ENCODE measurements at regions not wholly inside any gene's neighbourhood (a gene's known extent, or its start where the extent isn't known, plus 50 kb on each side); places are given as distances from the start of the nearest gene placed in this dataset.

GRCh38 chr3:169029674-169030285 is 633.7 kb downstream of the MECOM start:
- no peaks in the 10 kb centered on the region for H3K36me3 ChIP-seq
- TF ChIP-seq CTCF (IDR thresholded peaks at IDR 0.05) = no peak
- no peak for DNase-seq
- H3K4me3 ChIP-seq = no peak overlapping the region
- H3K9ac ChIP-seq (ENCODE audit: low read depth in 2 of 2, low read length in 2 of 2) = no peak overlapping the region
- no peak overlapping the region for H3K27ac ChIP-seq
- H3K4me1 ChIP-seq = peaks cover 3% of the 10 kb centered on the region
- no peaks in the 10 kb centered on the region for H3K9me3 ChIP-seq
- H3K27me3 ChIP-seq = no peaks in the 10 kb centered on the region
- intact Hi-C loops (cut with DNase I) = no loop called here

- H3K9me3 ChIP-seq = no peaks in the 10 kb centered on the region
Observed at GRCh38 chr3:169028716-169029115, 634.8 kb downstream of the MECOM start.

GRCh38 chr3:169026543-169027182 is 636.8 kb downstream of the MECOM start:
- no peak for TF ChIP-seq CTCF (IDR thresholded peaks at IDR 0.05)
- Histone ChIP-seq H3K27ac (no peak overlapping the region), H3K9me3 (no peaks in the 10 kb centered on the region), H3K9ac (ENCODE audit: low read depth in 2 of 2, low read length in 2 of 2) (no peak overlapping the region), H3K4me1 (peaks cover 3% of the 10 kb centered on the region), H3K4me3 (no peak overlapping the region), H3K27me3 (no peaks in the 10 kb centered on the region), H3K36me3 (no peaks in the 10 kb centered on the region)
- DNase-seq = no peak
- intact Hi-C loops (cut with DNase I) = no loop called here

More at GRCh38 chr3:169028716-169029115, 634.8 kb downstream of the MECOM start:
- no peaks in the 10 kb centered on the region for H3K27me3 ChIP-seq
- H3K36me3 ChIP-seq = no peaks in the 10 kb centered on the region
- no peak for TF ChIP-seq CTCF (IDR thresholded peaks at IDR 0.05)
- intact Hi-C loops (cut with DNase I) = no loop called here
- no peak overlapping the region for H3K9ac ChIP-seq (ENCODE audit: low read depth in 2 of 2, low read length in 2 of 2)
- H3K27ac ChIP-seq = no peak overlapping the region
- DNase-seq = no peak
- peaks cover 3% of the 10 kb centered on the region for H3K4me1 ChIP-seq
- no peak overlapping the region for H3K4me3 ChIP-seq

GRCh38 chr3:169022457-169022856 is 641.1 kb downstream of the MECOM start:
- Histone ChIP-seq H3K27ac (no peak overlapping the region), H3K27me3 (no peaks in the 10 kb centered on the region), H3K4me1 (peaks cover 3% of the 10 kb centered on the region), H3K9ac (ENCODE audit: low read depth in 2 of 2, low read length in 2 of 2) (no peak overlapping the region), H3K36me3 (no peaks in the 10 kb centered on the region), H3K9me3 (no peaks in the 10 kb centered on the region), H3K4me3 (no peak overlapping the region)
- intact Hi-C loops (cut with DNase I) = no loop called here
- no peak for DNase-seq
- no peak for TF ChIP-seq CTCF (IDR thresholded peaks at IDR 0.05)

GRCh38 chr3:169020371-169020770 is 643.1 kb downstream of the MECOM start:
- DNase-seq = no peak
- Histone ChIP-seq H3K4me3 (no peak overlapping the region), H3K36me3 (no peaks in the 10 kb centered on the region), H3K9me3 (no peaks in the 10 kb centered on the region), H3K27ac (no peak overlapping the region), H3K4me1 (no peaks in the 10 kb centered on the region), H3K27me3 (no peaks in the 10 kb centered on the region), H3K9ac (ENCODE audit: low read depth in 2 of 2, low read length in 2 of 2) (no peak overlapping the region)
- intact Hi-C loops (cut with DNase I) = no loop called here
- TF ChIP-seq CTCF (IDR thresholded peaks at IDR 0.05) = no peak
